GM19025 (cell line): ENCODE measurements at regions not wholly inside any gene's neighbourhood (a gene's known extent, or its start where the extent isn't known, plus 50 kb on each side); places are given as distances from the start of the nearest gene placed in this dataset.
"Not testable (repeated sequence)": the region's sequence is repeated elsewhere in the genome, so short reads cannot be mapped to it uniquely, and the experiment has no call there.

Source experiments
- ATAC-seq: cut with Tn5 transposase; IDR thresholded peaks from one replicate; pipeline ENCODE4 v1.9.1; 2021; ENCODE audit warnings: mild to moderate bottlenecking, low read depth, moderate library complexity; ENCODE audit not compliant: unreplicated experiment

DNA sequence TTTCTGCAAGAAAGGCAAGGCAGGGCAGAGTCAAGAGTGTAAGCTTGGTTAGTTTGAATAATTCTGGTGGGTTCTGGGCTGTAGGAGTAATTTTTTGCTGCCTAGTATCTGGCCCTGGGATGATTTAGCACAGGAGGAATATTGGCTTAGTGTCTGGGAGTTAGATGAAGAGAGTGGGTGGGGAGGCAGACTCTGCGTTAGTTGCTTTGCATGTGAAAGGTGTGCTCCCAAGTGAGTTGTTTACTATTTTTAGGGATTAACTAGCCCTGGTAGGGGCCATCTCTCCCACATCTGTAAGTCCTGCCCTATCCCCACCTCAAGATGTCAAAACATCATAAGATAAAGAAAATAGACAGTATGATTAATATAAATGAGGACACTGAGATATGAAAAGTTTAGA is 249.7 kb downstream of the LRIG3 start:
- no peak for ATAC-seq

DNA sequence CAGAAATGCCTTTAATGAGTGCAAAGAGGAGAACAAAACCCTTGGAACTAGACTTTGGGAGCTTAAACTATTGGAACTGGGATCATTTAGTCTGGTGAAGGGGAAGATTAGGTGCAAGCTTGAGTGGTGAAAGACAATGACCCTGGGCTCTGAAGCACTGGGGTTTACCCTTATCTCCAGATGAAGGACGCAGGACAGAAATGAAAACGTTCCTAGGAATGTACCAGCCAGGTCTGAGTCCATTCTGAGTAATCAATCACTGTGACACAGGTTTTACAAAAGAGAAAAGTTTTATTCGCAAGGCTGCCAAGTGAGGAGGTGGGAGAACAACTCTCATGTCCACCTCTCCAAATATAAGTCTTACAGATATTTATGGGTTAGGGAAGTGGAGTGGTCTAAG is 249.1 kb downstream of the LRIG3 start:
- ATAC-seq: no peak

DNA sequence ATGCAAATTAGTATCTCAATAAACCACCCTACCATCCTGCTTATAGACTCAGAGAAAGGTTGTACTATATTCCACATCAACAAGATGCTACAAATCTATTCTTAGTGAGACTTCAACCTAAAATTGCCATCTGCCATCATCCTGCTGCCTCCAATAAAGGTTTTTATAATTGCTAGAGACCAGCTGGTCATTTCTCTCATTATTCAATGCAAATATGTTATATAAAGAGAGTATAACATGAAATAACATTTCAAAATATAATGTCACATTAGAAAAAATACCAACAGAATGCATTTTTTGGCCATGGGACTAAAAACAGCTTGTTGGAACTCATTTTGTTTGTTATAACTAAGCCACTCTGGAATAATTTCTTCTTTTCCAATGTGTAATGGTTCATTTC is 247.3 kb downstream of the LRIG3 start:
- no peak for ATAC-seq

DNA sequence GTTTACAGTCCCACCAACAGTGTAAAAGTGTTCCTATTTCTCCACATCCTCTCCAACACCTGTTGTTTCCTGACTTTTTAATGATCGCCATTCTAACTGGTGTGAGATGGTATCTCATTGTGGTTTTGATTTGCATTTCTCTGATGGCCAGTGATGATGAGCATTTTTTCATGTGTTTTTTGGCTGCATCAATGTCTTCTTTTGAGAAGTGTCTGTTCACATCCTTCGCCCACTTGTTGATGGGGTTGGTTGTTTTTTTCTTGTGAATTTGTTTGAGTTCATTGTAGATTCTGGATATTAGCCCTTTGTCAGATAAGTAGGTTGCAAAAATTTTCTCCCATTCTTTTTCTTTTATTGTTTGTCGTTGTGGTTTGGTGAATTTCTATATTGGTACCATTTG is 242.5 kb downstream of the LRIG3 start:
- ATAC-seq: not testable (repeated sequence)

DNA sequence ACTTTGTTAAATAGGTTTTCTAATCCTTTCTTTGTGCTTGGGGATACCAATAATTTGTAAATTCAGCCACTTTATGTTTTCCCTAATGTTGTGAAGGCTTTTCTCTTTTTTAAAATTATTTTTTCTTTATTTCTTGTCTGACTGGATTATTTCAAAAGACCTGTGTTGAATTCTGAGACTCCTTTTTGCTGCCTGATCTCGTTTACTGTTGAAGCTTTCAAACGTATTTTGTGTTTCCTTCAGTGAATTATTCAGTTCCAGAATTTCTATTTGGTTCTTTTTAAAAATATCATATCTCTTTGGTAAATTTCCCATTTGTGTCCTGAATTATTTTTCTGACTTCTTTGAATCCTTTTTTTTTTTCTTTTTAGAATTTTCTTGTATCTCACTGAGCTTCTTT is 241.6 kb downstream of the LRIG3 start:
- ATAC-seq: no peak

DNA sequence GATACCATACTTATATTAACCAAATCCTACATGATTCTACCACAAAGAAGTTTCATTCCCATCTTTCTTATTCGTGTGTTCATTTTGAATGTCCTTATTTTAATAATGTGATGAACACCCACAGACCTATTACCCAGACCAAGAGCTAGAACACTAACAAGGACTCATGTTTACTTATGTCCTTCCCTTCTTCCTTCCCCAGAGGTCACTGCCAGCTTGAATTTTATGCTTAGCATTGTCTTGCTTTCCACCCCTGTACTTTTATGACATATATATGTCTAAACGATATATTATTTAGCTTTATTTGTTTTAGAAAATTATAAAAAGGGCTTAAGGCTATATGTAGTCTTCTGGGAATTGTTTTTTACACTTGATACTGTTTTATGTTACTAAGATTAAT is 238.6 kb downstream of the LRIG3 start:
- no peak for ATAC-seq

DNA sequence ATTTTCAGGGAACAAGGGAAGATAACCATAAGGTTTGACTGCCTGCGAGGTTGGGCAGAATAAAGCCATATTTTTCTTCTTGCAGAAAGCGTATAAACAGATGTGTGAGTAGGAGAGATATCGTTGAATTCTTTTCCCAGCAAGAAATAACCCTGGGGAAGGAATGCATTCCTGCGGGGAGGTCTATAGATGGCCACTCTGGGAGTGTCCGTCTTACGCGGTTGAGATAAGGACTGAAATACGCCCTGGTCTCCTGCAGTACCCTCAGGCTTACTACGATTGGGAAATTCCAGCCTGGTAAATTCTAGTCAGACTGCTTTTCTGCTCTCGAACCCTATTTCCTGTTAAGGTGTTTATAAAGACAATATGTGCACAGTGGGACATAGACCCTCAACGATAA is 225.0 kb downstream of the LRIG3 start:
- ATAC-seq: no peak

DNA sequence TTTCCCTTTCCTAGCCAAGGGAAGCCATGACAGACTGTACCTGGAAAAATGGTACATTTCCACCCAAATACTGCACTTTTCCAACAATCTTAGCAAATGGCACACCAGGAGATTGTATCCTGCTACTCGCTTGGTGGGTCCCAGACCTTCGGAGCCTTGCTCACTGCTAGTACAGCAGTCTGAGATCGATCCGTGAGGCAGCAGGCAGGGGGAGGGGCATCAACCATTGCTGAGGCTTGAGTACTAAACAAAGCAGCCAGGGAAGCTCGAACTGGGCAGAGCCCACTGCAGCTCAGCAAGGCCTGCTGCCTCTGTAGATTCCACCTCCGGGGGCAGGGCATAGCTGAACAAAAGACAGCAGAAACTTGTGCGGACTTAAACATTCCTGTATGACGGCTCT is 218.8 kb downstream of the LRIG3 start:
- no peak for ATAC-seq

GRCh38 chr12:58703866-58704265 is 216.4 kb downstream of the LRIG3 start:
- no peak for ATAC-seq

DNA sequence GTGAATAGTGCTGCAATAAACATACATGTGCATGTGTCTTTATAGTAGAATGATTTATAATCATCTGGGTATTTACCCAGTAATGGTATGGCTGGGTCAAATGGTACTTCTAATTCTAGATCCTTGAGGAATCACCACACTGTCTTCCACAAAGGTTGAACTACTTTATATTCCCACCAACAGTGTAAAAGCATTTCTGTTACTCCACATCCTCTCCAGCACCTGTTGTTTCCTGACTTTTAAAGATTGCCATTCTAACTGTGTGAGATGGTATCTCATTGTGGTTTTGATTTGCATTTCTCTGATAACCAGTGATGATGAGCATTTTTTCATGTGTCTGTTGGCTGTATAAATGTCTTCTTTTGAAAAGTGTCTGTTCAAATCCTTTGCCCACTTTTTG is 215.5 kb downstream of the LRIG3 start:
- not testable (repeated sequence) for ATAC-seq

- no peak for ATAC-seq
Observed at GRCh38 chr12:58710901-58711300, 209.4 kb downstream of the LRIG3 start.

DNA sequence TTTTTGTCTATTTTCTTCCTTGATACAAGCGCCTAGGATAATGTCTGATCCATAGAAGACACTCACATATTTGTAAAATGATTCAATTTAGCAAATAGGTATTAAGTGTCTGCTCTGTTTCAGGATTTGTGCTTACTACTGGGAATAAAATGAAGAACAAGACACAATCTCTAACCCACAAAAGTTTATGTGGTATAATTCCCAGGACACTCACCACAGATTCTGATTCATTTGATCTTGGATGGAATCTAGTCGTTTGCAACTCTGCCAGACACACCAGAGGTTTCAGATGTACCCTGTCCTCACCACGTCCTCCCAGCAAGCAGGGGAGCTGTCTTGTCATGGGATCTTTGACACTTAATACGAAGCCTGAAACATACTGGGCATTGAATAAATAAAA is 208.3 kb downstream of the LRIG3 start:
- no peak for ATAC-seq

DNA sequence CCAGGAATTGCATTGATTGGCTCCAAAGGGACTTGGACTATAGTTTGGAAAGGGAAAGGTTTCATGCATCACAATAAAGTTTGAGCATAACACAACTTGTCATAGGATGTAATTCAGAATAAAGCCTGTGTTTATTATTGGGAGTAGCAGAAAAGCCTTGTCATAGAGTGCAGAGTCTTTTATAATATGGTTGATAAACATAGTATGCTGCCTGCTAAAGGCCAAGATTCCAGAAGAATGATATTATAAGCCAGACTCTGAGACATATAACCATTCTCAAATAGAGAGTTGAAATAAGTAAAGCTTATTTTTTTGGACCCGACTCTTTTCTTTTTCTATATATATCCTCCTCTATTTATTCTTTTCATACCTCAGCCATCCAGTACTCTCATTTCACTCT is 207.3 kb downstream of the LRIG3 start:
- ATAC-seq: no peak

- no peak for ATAC-seq
Observed at GRCh38 chr12:58719161-58719560, 201.1 kb downstream of the LRIG3 start.

DNA sequence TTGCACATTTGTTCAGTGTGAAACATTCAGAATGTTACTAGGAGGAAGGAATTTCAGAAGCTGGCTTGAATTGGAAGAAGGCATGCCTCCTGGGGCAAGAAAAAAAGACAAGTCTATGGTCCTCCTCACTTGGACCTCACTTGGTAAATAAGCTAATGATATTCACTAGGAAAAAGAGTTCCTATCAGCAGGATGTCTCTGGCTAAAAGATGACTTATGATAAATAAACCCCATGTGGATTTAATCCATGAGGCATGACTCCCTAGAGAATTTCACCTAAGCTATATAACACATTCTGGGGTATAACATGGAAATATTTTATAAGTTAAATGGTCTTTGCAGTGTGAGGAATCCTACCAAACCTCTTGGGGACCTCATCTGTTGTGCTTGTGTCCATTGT is 199.9 kb downstream of the LRIG3 start:
- ATAC-seq: no peak

DNA sequence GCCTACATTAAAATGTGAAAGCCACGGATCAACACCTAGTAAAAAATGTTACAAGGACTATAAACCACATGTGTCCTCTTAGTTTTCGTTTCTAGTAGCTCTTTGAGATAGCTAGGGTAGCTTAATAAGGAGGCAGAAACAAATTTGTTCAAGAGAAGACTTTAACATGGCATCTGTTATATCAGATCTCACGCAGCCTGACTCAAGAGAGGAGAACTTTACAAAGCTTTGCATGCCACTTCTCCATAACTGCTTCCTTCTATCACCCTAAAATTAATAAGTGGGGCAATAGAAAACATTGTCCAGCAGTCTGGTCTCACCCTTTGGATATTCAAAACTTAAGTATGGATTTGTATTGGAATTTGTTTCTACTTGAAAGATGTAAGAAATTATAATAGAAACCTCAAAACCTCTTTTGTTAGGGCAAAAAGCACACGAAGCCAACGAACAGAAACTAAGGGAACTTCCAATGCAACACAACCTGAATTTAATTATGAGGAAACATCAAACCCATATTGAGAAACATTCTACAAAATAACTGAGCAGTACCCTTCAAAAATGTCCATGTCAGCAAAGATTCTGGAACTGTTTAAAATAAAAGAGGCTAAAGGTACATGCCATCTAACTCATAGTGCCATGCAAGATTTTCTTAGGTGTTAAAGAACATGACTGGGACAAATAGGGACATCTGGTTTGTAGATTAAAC is 194.8 kb downstream of the LRIG3 start:
- ATAC-seq: no peak

DNA sequence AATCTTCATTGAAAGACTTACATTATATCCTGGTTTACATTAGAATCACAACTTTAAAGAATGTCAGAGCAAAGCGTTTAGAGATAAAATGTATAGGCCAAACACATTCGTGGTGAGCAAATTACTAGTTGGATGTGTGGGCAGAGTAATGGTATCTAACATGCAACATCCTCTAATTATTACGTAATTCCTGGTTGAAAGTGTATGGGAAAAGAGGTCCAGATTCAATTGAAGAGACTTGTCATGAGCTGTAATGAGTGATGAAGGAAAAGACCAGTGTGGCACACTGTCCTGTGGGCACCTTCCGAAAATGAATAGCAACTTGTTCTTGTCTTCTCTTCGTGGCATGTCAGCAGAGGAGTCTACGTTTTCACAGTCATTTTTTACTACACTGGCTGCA is 192.8 kb downstream of the LRIG3 start:
- no peak for ATAC-seq

DNA sequence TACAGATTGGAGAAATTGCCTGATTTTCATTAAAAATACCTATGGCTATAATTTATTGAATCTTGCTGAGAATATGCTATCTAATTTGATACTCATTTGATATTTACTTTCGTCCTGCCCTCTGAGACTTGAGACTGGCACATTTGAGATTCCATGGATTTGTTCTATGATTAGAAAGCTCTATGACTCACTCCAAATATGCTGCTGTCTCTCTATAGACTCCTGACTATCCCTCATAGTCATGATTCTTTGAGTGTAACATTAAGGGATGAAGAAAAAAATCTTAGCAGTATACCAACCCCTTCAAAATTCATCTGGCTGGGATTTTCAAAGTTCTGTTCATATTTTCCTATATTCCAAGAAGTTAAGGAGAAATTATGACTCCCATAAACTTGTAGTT is 191.9 kb downstream of the LRIG3 start:
- no peak for ATAC-seq

GRCh38 chr12:58731096-58731495 is 189.2 kb downstream of the LRIG3 start:
- ATAC-seq: no peak

DNA sequence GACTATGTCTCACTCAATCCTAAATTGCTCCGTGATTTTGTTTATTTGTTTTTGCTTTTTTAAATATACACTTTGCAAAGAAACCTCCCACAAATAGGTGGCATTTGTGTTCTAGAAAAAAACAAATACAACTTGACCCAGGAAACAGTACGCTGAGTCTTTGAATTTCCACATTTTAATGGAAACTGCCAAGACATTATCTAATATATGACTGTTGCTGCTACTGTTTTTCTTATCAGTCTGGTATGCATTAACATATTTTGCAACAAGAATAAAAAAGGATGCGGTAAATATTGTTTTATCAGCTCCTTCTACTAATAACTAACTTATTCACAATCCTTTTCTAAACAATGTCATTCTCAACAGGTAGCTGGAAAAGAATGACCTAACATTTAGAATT is 187.4 kb downstream of the LRIG3 start:
- ATAC-seq: no peak

- no peak for ATAC-seq
Observed at GRCh38 chr12:58741226-58741625, 179.1 kb downstream of the LRIG3 start.

DNA sequence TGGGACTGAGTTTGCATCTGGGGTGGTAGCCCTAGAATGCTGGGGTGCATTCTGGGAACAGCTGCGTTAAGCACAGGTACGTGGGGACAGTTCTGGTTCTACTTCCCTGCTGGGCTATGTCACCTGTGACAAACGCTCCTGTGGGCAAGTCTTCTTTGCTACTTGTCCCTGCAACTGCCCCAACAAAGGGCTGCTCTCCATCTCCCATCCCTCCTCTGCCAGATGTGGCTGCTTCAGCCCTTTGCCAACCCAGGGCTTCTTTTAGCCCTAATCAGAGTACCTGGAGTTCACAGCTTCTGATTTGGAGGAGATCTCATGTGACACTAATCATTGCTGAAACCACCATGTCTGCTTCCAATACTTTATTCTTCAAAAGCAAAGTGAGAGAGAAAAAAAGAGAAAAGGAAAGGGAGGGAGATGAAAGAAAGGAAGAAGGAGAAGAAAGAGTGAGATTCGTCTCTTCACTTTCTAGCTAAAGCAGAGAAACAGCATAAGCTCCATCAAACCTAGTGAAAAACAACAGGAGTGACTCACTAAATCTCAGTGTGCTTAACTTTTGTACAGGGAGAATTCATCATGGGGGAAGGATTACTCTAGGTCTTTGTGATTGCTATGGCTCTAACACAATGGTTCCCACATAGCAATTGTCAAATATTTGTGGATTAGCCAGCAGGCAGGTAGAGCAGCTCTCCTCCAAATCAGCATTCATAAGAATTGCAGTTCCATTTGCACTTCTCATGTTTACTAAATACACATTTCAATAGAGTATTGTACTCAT is 174.8 kb downstream of the LRIG3 start:
- no peak for ATAC-seq
